DOHH2 (cell line): ENCODE measurements at regions not wholly inside any gene's neighbourhood (a gene's known extent, or its start where the extent isn't known, plus 50 kb on each side); places are given as distances from the start of the nearest gene placed in this dataset.

Experiments used
- H3F3A ChIP-seq: fragments of 200-600 bp; sonication (generic), shearing (Covaris generic); 2 replicates; pipeline ENCODE4 v1.6.0; 2016; ENCODE audit warnings: antibody characterized with exemption, mild to moderate bottlenecking; ENCODE audit not compliant: control insufficient read depth, insufficient read depth
- H3K27ac ChIP-seq: fragments of 200-600 bp; sonication (generic); 2 replicates; pipeline ENCODE4 v1.5.1; 2014; ENCODE audit warnings: low read depth, mild to moderate bottlenecking, low read length, moderate library complexity
- H3K27me3 ChIP-seq: fragments of 200-600 bp; sonication (generic); 2 replicates; pipeline ENCODE4 v1.6.1; 2014; ENCODE audit warnings: mild to moderate bottlenecking, low read length, mixed read lengths; ENCODE audit not compliant: control insufficient read depth
- H3K36me3 ChIP-seq: fragments of 200-600 bp; sonication (generic); 2 replicates; pipeline ENCODE4 v1.6.1; 2014; ENCODE audit warnings: mild to moderate bottlenecking, low read length, moderate library complexity, mixed read lengths; ENCODE audit not compliant: control insufficient read depth
- H3K4me1 ChIP-seq: fragments of 200-600 bp; sonication (generic); 2 replicates; pipeline ENCODE4 v1.6.1; 2014; ENCODE audit warnings: mild to moderate bottlenecking, low read length, mixed read lengths; ENCODE audit not compliant: control insufficient read depth
- H3K4me2 ChIP-seq: fragments of 200-600 bp; sonication (generic); 2 replicates; pipeline ENCODE4 v1.6.0; 2014; ENCODE audit warnings: mild to moderate bottlenecking, low read length, moderate library complexity
- H3K4me3 ChIP-seq: fragments of 200-600 bp; sonication (generic); 2 replicates; pipeline ENCODE4 v1.5.1; 2014; ENCODE audit warnings: mild to moderate bottlenecking, low read length, mixed read lengths
- H3K79me2 ChIP-seq: fragments of 200-600 bp; sonication (generic); 2 replicates; pipeline ENCODE4 v1.6.1; 2014; ENCODE audit warnings: mild to moderate bottlenecking, low read length, mixed read lengths; ENCODE audit not compliant: control insufficient read depth
- H3K9me2 ChIP-seq: fragments of 200-600 bp; sonication (generic); replicated peaks from 2 replicates; pipeline ENCODE4 v1.6.1; 2014; ENCODE audit warnings: mild to moderate bottlenecking, low read length, mixed read lengths; ENCODE audit not compliant: control insufficient read depth
- H3K9me3 ChIP-seq: fragments of 200-600 bp; sonication (generic); 2 replicates; pipeline ENCODE4 v1.6.1; 2014; ENCODE audit warnings: antibody characterized with exemption, low read length, mixed read lengths; ENCODE audit not compliant: control insufficient read depth, insufficient read depth
- H4K20me1 ChIP-seq: fragments of 200-600 bp; sonication (generic); 2 replicates; pipeline ENCODE4 v1.6.0; 2014; ENCODE audit warnings: low read depth, mild to moderate bottlenecking, antibody characterized with exemption, low read length, moderate library complexity; ENCODE audit not compliant: control insufficient read depth, insufficient read depth
- CTCF ChIP-seq: fragments of 200-600 bp; sonication (generic); IDR thresholded peaks from one replicate; pipeline ENCODE4 v1.5.1; 2014; ENCODE audit warnings: antibody characterized with exemption, mild to moderate bottlenecking, low read depth, low read length; ENCODE audit not compliant: poor library complexity, severe bottlenecking
- EZH2phosphoT487 ChIP-seq: fragments of 200-600 bp; sonication (generic); IDR thresholded peaks from 2 replicates; pipeline ENCODE4 v1.6.1; 2017; ENCODE audit warnings: borderline replicate concordance, mild to moderate bottlenecking, antibody characterized with exemption, low read length, moderate library complexity, mixed read lengths

GRCh38 chr12:11540156-11540555 is 109.3 kb upstream of the ETV6 start:
- H3K36me3 ChIP-seq: no peaks in the 10 kb centered on the region
- no peaks in the 10 kb centered on the region for H4K20me1 ChIP-seq
- peaks cover 2% of the 10 kb centered on the region for H3K4me1 ChIP-seq
- no peaks in the 10 kb centered on the region for H3K9me3 ChIP-seq
- no peak overlapping the region for H3K27ac ChIP-seq
- TF ChIP-seq CTCF: no peak
- TF ChIP-seq EZH2phosphoT487: no peak
- no peaks in the 10 kb centered on the region for H3K79me2 ChIP-seq
- H3K27me3 ChIP-seq: no peaks in the 10 kb centered on the region; the same call in 1 of the 2 replicates
- no peak overlapping the region for H3K4me3 ChIP-seq
- H3F3A ChIP-seq: no peaks in the 10 kb centered on the region
- H3K9me2 ChIP-seq: no peaks in the 10 kb centered on the region
- H3K4me2 ChIP-seq: no peak overlapping the region

- TF ChIP-seq CTCF (no peak), EZH2phosphoT487 (no peak)
- H3K36me3 ChIP-seq: no peaks in the 10 kb centered on the region
- H3K4me1 ChIP-seq: peaks cover 8% of the 10 kb centered on the region
- no peaks in the 10 kb centered on the region for H4K20me1 ChIP-seq
- H3K79me2 ChIP-seq: no peaks in the 10 kb centered on the region
- 0 out of 2 replicates have a peak, but pooled peaks cover 2% of the 10 kb centered on the region for H3F3A ChIP-seq
- no peak overlapping the region for H3K4me2 ChIP-seq
- no peaks in the 10 kb centered on the region; the same call in 1 of the 2 replicates for H3K27me3 ChIP-seq
- H3K4me3 ChIP-seq: no peak overlapping the region
- H3K9me2 ChIP-seq: no peaks in the 10 kb centered on the region
- no peaks in the 10 kb centered on the region for H3K9me3 ChIP-seq
- no peak overlapping the region for H3K27ac ChIP-seq
These were observed 108.7 kb upstream of the ETV6 start for GRCh38 chr12:11540615-11541310.

GRCh38 chr12:11542599-11542998 is 106.9 kb upstream of the ETV6 start:
- H3K4me3 ChIP-seq: no peak overlapping the region
- H3K9me2 ChIP-seq: no peaks in the 10 kb centered on the region
- H3K27me3 ChIP-seq: no peaks in the 10 kb centered on the region; the same call in 1 of the 2 replicates
- H3K36me3 ChIP-seq: no peaks in the 10 kb centered on the region
- no peaks in the 10 kb centered on the region for H3K79me2 ChIP-seq
- H3K27ac ChIP-seq: no peak overlapping the region
- no peak for TF ChIP-seq CTCF
- no peak for TF ChIP-seq EZH2phosphoT487
- H3F3A ChIP-seq: 0 out of 2 replicates have a peak, but pooled peaks cover 5% of the 10 kb centered on the region
- H3K9me3 ChIP-seq: no peaks in the 10 kb centered on the region
- peaks cover 20% of the 10 kb centered on the region for H3K4me1 ChIP-seq
- no peaks in the 10 kb centered on the region for H4K20me1 ChIP-seq
- no peak overlapping the region for H3K4me2 ChIP-seq
